WTC11 (cell line): ENCODE measurements at regions not wholly inside any gene's neighbourhood (a gene's known extent, or its start where the extent isn't known, plus 50 kb on each side); places are given as distances from the start of the nearest gene placed in this dataset.

Source experiments
- ATAC-seq: fragments of 200-7000 bp; cut with Tn5 transposase; 2 replicates; pipeline ENCODE4 v1.10.0; 2021; ENCODE audit warnings: mild to moderate bottlenecking, moderate library complexity
- CTCF ChIA-PET: fragments of 300-600 bp; sonication (Branson Sonifier 250); formaldehyde crosslinking; loops from one replicate; lab custom pipeline; 2021; ENCODE audit warnings: antibody characterized with exemption; lab: Charles Lee
- POLR2A ChIA-PET: fragments of 350-600 bp; sonication (Branson Sonifier 250); formaldehyde crosslinking; loops from one replicate; lab custom pipeline; 2021; ENCODE audit warnings: antibody characterized with exemption; lab: Charles Lee
- DNase-seq: peaks from one replicate; pipeline ENCODE4 v3.0.0; 2021; ENCODE audit warnings: low spot score
- H3K27ac Mint-ChIP-seq: 2 replicates; pipeline ENCODE4 v1.8.0; 2021; ENCODE audit warnings: mixed read lengths
- H3K27me3 Mint-ChIP-seq: 2 replicates; pipeline ENCODE4 v1.8.0; 2021; ENCODE audit warnings: low read depth, mild to moderate bottlenecking, moderate library complexity, mixed read lengths
- H3K36me3 Mint-ChIP-seq: 2 replicates; pipeline ENCODE4 v1.8.0; 2021; ENCODE audit warnings: mixed read lengths
- H3K4me1 Mint-ChIP-seq: 2 replicates; pipeline ENCODE4 v1.8.0; 2022; ENCODE audit warnings: mixed read lengths
- H3K4me3 Mint-ChIP-seq: 2 replicates; pipeline ENCODE4 v1.8.0; 2021; ENCODE audit warnings: mild to moderate bottlenecking, moderate library complexity, mixed read lengths
- H3K9me3 Mint-ChIP-seq: 2 replicates; pipeline ENCODE4 v1.8.0; 2021; ENCODE audit warnings: mixed read lengths
- CREB1 ChIP-seq: sonication (generic); formaldehyde crosslinking; IDR thresholded peaks from 2 replicates; pipeline ENCODE4 v1.8.0; 2023; ENCODE audit warnings: mild to moderate bottlenecking, missing genetic modification reagents
- FOXK1 ChIP-seq: sonication (generic); formaldehyde crosslinking; IDR thresholded peaks from 2 replicates; pipeline ENCODE4 v1.8.0; 2022; ENCODE audit warnings: mild to moderate bottlenecking, moderate library complexity, missing genetic modification reagents
- GTF2I ChIP-seq: fragments of 250-450 bp; sonication (Bioruptor Pico); conservative IDR thresholded peaks from 2 replicates; pipeline ENCODE4 v1.4.0; 2021; ENCODE audit warnings: mild to moderate bottlenecking
- HMGA2 ChIP-seq: fragments of 250-450 bp; sonication (Bioruptor Pico); IDR thresholded peaks from 2 replicates; pipeline ENCODE4 v1.4.0; 2021; ENCODE audit warnings: mild to moderate bottlenecking, moderate library complexity
- JUN ChIP-seq: sonication (generic); formaldehyde crosslinking; IDR thresholded peaks from 2 replicates; pipeline ENCODE4 v1.8.0; 2023; ENCODE audit warnings: mild to moderate bottlenecking, missing genetic modification reagents
- NR1H2 ChIP-seq: sonication (generic); formaldehyde crosslinking; IDR thresholded peaks from 2 replicates; pipeline ENCODE4 v1.9.0; 2021; ENCODE audit warnings: mild to moderate bottlenecking, moderate library complexity, missing genetic modification reagents
- SMAD3 ChIP-seq: sonication (generic); formaldehyde crosslinking; IDR thresholded peaks from 2 replicates; pipeline ENCODE4 v1.8.0; 2022; ENCODE audit warnings: missing genetic modification reagents, mild to moderate bottlenecking, borderline replicate concordance
- TEAD1 ChIP-seq: sonication (generic); formaldehyde crosslinking; IDR thresholded peaks from 2 replicates; pipeline ENCODE4 v1.8.0; 2022; ENCODE audit warnings: mild to moderate bottlenecking, missing genetic modification reagents
- TEAD4 ChIP-seq: sonication (generic); formaldehyde crosslinking; IDR thresholded peaks from 2 replicates; pipeline ENCODE4 v1.8.0; 2022; ENCODE audit warnings: mild to moderate bottlenecking, missing genetic modification reagents
- ZNF219 ChIP-seq: sonication (generic); formaldehyde crosslinking; IDR thresholded peaks from 2 replicates; pipeline ENCODE4 v1.8.0; 2023; ENCODE audit warnings: missing genetic modification reagents, mild to moderate bottlenecking, borderline replicate concordance
- ZNF317 ChIP-seq: sonication (generic); formaldehyde crosslinking; IDR thresholded peaks from 2 replicates; pipeline ENCODE4 v1.8.1; 2023; ENCODE audit warnings: low read depth, mild to moderate bottlenecking, moderate library complexity, missing genetic modification reagents, borderline replicate concordance
- ZNF416 ChIP-seq: fragments of 250-450 bp; sonication (Bioruptor Pico); IDR thresholded peaks from 2 replicates; pipeline ENCODE4 v1.9.0; 2021; ENCODE audit warnings: mild to moderate bottlenecking, inconsistent platforms
- TF ChIP-seq, protein P1 (sequence below): sonication (generic); formaldehyde crosslinking; IDR thresholded peaks from 2 replicates; pipeline ENCODE4 v1.8.1; 2022; ENCODE audit warnings: missing genetic modification reagents, borderline replicate concordance
- TF ChIP-seq, protein P2 (sequence below): fragments of 250-450 bp; sonication (Bioruptor Pico); IDR thresholded peaks from 2 replicates; pipeline ENCODE4 v1.9.0; 2021; ENCODE audit warnings: mild to moderate bottlenecking
- TF ChIP-seq, protein P3 (sequence below): sonication (generic); formaldehyde crosslinking; IDR thresholded peaks from 2 replicates; pipeline ENCODE4 v1.8.1; 2023; ENCODE audit warnings: mild to moderate bottlenecking, missing genetic modification reagents
- TF ChIP-seq, protein P4 (sequence below): sonication (generic); formaldehyde crosslinking; IDR thresholded peaks from 2 replicates; pipeline ENCODE4 v1.8.1; 2022; ENCODE audit warnings: low read depth, missing genetic modification reagents, borderline replicate concordance
- TF ChIP-seq, protein P5 (sequence below): sonication (generic); formaldehyde crosslinking; IDR thresholded peaks from 2 replicates; pipeline ENCODE4 v1.8.1; 2023; ENCODE audit warnings: mild to moderate bottlenecking, missing genetic modification reagents, moderate library complexity
- TF ChIP-seq, protein P6 (sequence below): sonication (generic); formaldehyde crosslinking; IDR thresholded peaks from 2 replicates; pipeline ENCODE4 v1.8.0; 2022; ENCODE audit warnings: mild to moderate bottlenecking, missing genetic modification reagents
- TF ChIP-seq, protein P7 (sequence below): sonication (generic); formaldehyde crosslinking; IDR thresholded peaks from 2 replicates; pipeline ENCODE4 v1.8.0; 2022; ENCODE audit warnings: mild to moderate bottlenecking, missing genetic modification reagents
- TF ChIP-seq, protein P8 (sequence below): fragments of 250-450 bp; sonication (Bioruptor Pico); IDR thresholded peaks from 2 replicates; pipeline ENCODE4 v1.8.0; 2021; ENCODE audit warnings: mild to moderate bottlenecking
- TF ChIP-seq, protein P9 (sequence below): sonication (generic); formaldehyde crosslinking; IDR thresholded peaks from 2 replicates; pipeline ENCODE4 v1.8.1; 2023; ENCODE audit warnings: mild to moderate bottlenecking, moderate library complexity, missing genetic modification reagents
- TF ChIP-seq, protein P10 (sequence below): fragments of 200-600 bp; IDR thresholded peaks from 2 replicates; pipeline ENCODE4 v1.8.0; 2022; ENCODE audit warnings: antibody characterized with exemption

DNA sequence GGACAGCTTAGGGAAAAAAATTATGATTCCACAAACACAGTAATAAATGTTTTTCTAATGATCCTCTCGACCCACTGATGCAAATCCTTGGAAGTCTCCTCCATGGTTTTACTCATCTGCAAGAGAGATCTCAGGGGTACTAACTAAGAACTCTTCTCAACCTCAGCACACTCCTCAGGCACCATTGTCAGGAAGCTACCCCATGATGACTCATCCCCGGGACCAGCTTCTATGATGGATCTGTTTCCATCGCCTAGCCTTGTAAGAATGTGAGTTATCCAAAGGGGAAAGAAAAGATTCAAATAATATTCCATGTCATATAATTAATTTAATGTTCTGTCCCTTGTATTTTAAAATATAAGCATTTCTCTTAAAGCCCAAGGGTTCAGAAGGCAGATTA, 816.1 kb upstream of the IGFBP7 start:
- TF ChIP-seq SMAD3 (CRISPR knock-in tag), result no peak
- no peak for TF ChIP-seq ZNF416
- TF ChIP-seq HMGA2 (CRISPR knock-in tag), result no peak
- TF ChIP-seq, protein P1, sequence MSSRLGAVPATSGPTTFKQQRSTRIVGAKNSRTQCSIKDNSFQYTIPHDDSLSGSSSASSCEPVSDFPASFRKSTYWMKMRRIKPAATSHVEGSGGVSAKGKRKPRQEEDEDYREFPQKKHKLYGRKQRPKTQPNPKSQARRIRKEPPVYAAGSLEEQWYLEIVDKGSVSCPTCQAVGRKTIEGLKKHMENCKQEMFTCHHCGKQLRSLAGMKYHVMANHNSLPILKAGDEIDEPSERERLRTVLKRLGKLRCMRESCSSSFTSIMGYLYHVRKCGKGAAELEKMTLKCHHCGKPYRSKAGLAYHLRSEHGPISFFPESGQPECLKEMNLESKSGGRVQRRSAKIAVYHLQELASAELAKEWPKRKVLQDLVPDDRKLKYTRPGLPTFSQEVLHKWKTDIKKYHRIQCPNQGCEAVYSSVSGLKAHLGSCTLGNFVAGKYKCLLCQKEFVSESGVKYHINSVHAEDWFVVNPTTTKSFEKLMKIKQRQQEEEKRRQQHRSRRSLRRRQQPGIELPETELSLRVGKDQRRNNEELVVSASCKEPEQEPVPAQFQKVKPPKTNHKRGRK (CRISPR knock-in tag), result no peak
- TF ChIP-seq ZNF317 (CRISPR knock-in tag), result no peak
- TF ChIP-seq, protein P2, sequence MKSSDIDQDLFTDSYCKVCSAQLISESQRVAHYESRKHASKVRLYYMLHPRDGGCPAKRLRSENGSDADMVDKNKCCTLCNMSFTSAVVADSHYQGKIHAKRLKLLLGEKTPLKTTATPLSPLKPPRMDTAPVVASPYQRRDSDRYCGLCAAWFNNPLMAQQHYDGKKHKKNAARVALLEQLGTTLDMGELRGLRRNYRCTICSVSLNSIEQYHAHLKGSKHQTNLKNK, result no peak
- TF ChIP-seq, protein P3, sequence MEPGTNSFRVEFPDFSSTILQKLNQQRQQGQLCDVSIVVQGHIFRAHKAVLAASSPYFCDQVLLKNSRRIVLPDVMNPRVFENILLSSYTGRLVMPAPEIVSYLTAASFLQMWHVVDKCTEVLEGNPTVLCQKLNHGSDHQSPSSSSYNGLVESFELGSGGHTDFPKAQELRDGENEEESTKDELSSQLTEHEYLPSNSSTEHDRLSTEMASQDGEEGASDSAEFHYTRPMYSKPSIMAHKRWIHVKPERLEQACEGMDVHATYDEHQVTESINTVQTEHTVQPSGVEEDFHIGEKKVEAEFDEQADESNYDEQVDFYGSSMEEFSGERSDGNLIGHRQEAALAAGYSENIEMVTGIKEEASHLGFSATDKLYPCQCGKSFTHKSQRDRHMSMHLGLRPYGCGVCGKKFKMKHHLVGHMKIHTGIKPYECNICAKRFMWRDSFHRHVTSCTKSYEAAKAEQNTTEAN (CRISPR knock-in tag), result no peak
- TF ChIP-seq, protein P4, sequence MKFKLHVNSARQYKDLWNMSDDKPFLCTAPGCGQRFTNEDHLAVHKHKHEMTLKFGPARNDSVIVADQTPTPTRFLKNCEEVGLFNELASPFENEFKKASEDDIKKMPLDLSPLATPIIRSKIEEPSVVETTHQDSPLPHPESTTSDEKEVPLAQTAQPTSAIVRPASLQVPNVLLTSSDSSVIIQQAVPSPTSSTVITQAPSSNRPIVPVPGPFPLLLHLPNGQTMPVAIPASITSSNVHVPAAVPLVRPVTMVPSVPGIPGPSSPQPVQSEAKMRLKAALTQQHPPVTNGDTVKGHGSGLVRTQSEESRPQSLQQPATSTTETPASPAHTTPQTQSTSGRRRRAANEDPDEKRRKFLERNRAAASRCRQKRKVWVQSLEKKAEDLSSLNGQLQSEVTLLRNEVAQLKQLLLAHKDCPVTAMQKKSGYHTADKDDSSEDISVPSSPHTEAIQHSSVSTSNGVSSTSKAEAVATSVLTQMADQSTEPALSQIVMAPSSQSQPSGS, result no peak
- TF ChIP-seq, protein P5, sequence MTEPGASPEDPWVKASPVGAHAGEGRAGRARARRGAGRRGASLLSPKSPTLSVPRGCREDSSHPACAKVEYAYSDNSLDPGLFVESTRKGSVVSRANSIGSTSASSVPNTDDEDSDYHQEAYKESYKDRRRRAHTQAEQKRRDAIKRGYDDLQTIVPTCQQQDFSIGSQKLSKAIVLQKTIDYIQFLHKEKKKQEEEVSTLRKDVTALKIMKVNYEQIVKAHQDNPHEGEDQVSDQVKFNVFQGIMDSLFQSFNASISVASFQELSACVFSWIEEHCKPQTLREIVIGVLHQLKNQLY, result no peak
- no peak for TF ChIP-seq FOXK1 (CRISPR knock-in tag)
- TF ChIP-seq JUN (CRISPR knock-in tag), result no peak
- TF ChIP-seq, protein P6, sequence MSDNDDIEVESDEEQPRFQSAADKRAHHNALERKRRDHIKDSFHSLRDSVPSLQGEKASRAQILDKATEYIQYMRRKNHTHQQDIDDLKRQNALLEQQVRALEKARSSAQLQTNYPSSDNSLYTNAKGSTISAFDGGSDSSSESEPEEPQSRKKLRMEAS (CRISPR knock-in tag), result no peak
- TF ChIP-seq NR1H2 (CRISPR knock-in tag), result no peak
- TF ChIP-seq ZNF219 (CRISPR knock-in tag), result no peak
- POLR2A ChIA-PET, result no interaction called here
- Mint-ChIP-seq H3K4me3 (no peak overlapping the region), H3K36me3 (peaks cover 5% of the 10 kb centered on the region), H3K9me3 (peaks cover 12% of the 10 kb centered on the region; the same call in 1 of the 2 replicates), H3K27me3 (no peaks in the 10 kb centered on the region), H3K27ac (no peak overlapping the region), H3K4me1 (no peaks in the 10 kb centered on the region)
- CTCF ChIA-PET, result no interaction called here
- no peak for ATAC-seq
- no peak for DNase-seq

DNA sequence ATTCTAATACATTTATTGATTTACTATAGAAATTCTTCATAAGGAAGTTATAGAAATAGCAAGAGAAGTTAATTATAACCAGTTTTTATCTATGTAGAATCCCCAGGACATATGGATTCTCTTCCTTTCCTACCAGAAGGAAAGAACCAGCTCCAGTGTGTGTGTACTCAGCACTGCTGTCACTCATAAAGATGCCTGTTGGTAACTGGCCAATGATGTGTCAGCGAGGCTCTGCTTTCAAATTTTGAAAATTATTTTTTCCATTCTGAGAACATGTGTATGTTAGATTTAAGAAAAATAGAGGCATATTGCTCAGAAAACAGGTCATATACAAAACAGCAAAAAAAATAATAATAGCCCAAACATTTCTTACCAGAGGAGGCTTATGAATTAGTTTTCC, 814.8 kb upstream of the IGFBP7 start:
- ATAC-seq, result no peak
- H3K27me3 Mint-ChIP-seq, result no peaks in the 10 kb centered on the region
- no peak for DNase-seq
- no peak overlapping the region for H3K4me3 Mint-ChIP-seq
- CTCF ChIA-PET, result no interaction called here
- POLR2A ChIA-PET, result no interaction called here
- H3K36me3 Mint-ChIP-seq, result peaks cover 5% of the 10 kb centered on the region
- peaks cover 25% of the 10 kb centered on the region for H3K9me3 Mint-ChIP-seq
- TF ChIP-seq, protein P7, sequence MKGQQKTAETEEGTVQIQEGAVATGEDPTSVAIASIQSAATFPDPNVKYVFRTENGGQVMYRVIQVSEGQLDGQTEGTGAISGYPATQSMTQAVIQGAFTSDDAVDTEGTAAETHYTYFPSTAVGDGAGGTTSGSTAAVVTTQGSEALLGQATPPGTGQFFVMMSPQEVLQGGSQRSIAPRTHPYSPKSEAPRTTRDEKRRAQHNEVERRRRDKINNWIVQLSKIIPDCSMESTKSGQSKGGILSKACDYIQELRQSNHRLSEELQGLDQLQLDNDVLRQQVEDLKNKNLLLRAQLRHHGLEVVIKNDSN (CRISPR knock-in tag), result no peak
- no peak for TF ChIP-seq TEAD1 (CRISPR knock-in tag)
- no peak for TF ChIP-seq TEAD4 (CRISPR knock-in tag)
- TF ChIP-seq, protein P8, sequence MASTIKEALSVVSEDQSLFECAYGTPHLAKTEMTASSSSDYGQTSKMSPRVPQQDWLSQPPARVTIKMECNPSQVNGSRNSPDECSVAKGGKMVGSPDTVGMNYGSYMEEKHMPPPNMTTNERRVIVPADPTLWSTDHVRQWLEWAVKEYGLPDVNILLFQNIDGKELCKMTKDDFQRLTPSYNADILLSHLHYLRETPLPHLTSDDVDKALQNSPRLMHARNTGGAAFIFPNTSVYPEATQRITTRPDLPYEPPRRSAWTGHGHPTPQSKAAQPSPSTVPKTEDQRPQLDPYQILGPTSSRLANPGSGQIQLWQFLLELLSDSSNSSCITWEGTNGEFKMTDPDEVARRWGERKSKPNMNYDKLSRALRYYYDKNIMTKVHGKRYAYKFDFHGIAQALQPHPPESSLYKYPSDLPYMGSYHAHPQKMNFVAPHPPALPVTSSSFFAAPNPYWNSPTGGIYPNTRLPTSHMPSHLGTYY (CRISPR knock-in tag), result no peak
- TF ChIP-seq, protein P9, sequence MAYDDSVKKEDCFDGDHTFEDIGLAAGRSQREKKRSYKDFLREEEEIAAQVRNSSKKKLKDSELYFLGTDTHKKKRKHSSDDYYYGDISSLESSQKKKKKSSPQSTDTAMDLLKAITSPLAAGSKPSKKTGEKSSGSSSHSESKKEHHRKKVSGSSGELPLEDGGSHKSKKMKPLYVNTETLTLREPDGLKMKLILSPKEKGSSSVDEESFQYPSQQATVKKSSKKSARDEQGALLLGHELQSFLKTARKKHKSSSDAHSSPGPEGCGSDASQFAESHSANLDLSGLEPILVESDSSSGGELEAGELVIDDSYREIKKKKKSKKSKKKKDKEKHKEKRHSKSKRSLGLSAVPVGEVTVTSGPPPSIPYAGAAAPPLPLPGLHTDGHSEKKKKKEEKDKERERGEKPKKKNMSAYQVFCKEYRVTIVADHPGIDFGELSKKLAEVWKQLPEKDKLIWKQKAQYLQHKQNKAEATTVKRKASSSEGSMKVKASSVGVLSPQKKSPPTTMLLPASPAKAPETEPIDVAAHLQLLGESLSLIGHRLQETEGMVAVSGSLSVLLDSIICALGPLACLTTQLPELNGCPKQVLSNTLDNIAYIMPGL (CRISPR knock-in tag), result no peak
- TF ChIP-seq, protein P10, sequence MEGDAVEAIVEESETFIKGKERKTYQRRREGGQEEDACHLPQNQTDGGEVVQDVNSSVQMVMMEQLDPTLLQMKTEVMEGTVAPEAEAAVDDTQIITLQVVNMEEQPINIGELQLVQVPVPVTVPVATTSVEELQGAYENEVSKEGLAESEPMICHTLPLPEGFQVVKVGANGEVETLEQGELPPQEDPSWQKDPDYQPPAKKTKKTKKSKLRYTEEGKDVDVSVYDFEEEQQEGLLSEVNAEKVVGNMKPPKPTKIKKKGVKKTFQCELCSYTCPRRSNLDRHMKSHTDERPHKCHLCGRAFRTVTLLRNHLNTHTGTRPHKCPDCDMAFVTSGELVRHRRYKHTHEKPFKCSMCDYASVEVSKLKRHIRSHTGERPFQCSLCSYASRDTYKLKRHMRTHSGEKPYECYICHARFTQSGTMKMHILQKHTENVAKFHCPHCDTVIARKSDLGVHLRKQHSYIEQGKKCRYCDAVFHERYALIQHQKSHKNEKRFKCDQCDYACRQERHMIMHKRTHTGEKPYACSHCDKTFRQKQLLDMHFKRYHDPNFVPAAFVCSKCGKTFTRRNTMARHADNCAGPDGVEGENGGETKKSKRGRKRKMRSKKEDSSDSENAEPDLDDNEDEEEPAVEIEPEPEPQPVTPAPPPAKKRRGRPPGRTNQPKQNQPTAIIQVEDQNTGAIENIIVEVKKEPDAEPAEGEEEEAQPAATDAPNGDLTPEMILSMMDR, result no peak
- TF ChIP-seq CREB1 (CRISPR knock-in tag), result no peak
- TF ChIP-seq GTF2I (CRISPR knock-in tag), result no peak
- no peak overlapping the region for H3K27ac Mint-ChIP-seq
- H3K4me1 Mint-ChIP-seq, result no peaks in the 10 kb centered on the region
